Liver (tissue), 8 donors: ENCODE measurements at regions not wholly inside any gene's neighbourhood (a gene's known extent, or its start where the extent isn't known, plus 50 kb on each side); places are given as distances from the start of the nearest gene placed in this dataset.

ENCODE experiments used
- DNase-seq: peaks from one replicate; pipeline ENCODE4 v3.0.0-alpha.2; 2017; ENCODE audit warnings: low spot score
- H3K27ac ChIP-seq, 2 donors: one replicate each; pipeline ENCODE4 v1.7.0; 2013; ENCODE audit warnings: inconsistent platforms in 2 of 2, low read length in 2 of 2, control low read depth in 1 of 2, low read depth in 1 of 2, mild to moderate bottlenecking in 1 of 2
- H3K27me3 ChIP-seq, 4 donors: one replicate each; pipeline versions ENCODE4 v1.6.1 to v1.7.0; 2013; ENCODE audit warnings: low read length in 3 of 4, inconsistent platforms in 1 of 4, mild to moderate bottlenecking in 1 of 4, moderate library complexity in 1 of 4; ENCODE audit not compliant: control insufficient read depth in 4 of 4, insufficient read depth in 4 of 4
- H3K36me3 ChIP-seq, 4 donors: one replicate each; pipeline versions ENCODE4 v1.6.1 to v1.7.0; 2013; ENCODE audit warnings: low read length in 3 of 4, mild to moderate bottlenecking in 3 of 4, low read depth in 1 of 4, moderate library complexity in 1 of 4; ENCODE audit not compliant: control insufficient read depth in 4 of 4, insufficient read depth in 3 of 4
- H3K4me1 ChIP-seq, 4 donors: one replicate each; pipeline versions ENCODE4 v1.6.1 to v1.7.0; 2013; ENCODE audit warnings: low read length in 3 of 4, mild to moderate bottlenecking in 3 of 4, moderate library complexity in 1 of 4; ENCODE audit not compliant: control insufficient read depth in 4 of 4, insufficient read depth in 4 of 4
- H3K4me3 ChIP-seq, 3 donors: one replicate each; pipeline versions ENCODE4 v1.6.1 to v1.7.0; 2013; ENCODE audit warnings: low read length in 3 of 3, control low read depth in 1 of 3, low read depth in 1 of 3, mild to moderate bottlenecking in 1 of 3
- H3K9ac ChIP-seq, 2 donors: one replicate each; pipeline ENCODE4 v1.7.0; 2013; ENCODE audit warnings: low read length in 2 of 2, mild to moderate bottlenecking in 2 of 2, moderate library complexity in 2 of 2, control low read depth in 1 of 2, low read depth in 1 of 2
- H3K9me3 ChIP-seq, 4 donors: one replicate each; pipeline versions ENCODE4 v1.6.1 to v1.7.0; 2013; ENCODE audit warnings: low read length in 3 of 4; ENCODE audit not compliant: control insufficient read depth in 4 of 4
- EGR1 ChIP-seq, 2 donors: IDR thresholded peaks; 2 replicates each; pipeline ENCODE4 v1.6.1; 2016 to 2018; ENCODE audit warnings: antibody characterized with exemption in 2 of 2, low read depth in 2 of 2
- FOXA1 ChIP-seq: IDR thresholded peaks from 2 replicates; pipeline ENCODE4 v1.6.1; 2016; ENCODE audit warnings: antibody characterized with exemption
- FOXA2 ChIP-seq: IDR thresholded peaks from 2 replicates; pipeline ENCODE4 v1.6.1; 2016; ENCODE audit warnings: antibody characterized with exemption
- GABPA ChIP-seq, 2 donors: IDR thresholded peaks in 1 of 2; conservative IDR thresholded peaks in 1 of 2; 2 replicates each; pipeline ENCODE4 v1.6.1; 2016; ENCODE audit warnings: antibody characterized with exemption in 2 of 2, mild to moderate bottlenecking in 1 of 2, moderate library complexity in 1 of 2
- HNF4A ChIP-seq, 2 donors: conservative IDR thresholded peaks; 2 replicates each; pipeline ENCODE4 v1.6.1; 2016; ENCODE audit warnings: antibody characterized with exemption in 2 of 2, mild to moderate bottlenecking in 2 of 2
- HNF4G ChIP-seq: IDR thresholded peaks from 2 replicates; pipeline ENCODE4 v1.6.1; 2016; ENCODE audit warnings: antibody characterized with exemption
- JUND ChIP-seq, 2 donors: IDR thresholded peaks; 2 replicates each; pipeline ENCODE4 v1.6.1; 2016; ENCODE audit warnings: antibody characterized with exemption in 2 of 2
- MAX ChIP-seq: IDR thresholded peaks from 2 replicates; pipeline ENCODE4 v1.6.1; 2016; ENCODE audit warnings: antibody characterized with exemption
- NR2F2 ChIP-seq: IDR thresholded peaks from 2 replicates; pipeline ENCODE4 v1.6.1; 2016; ENCODE audit warnings: antibody characterized with exemption
- RAD21 ChIP-seq, 2 donors: IDR thresholded peaks; 2 replicates each; pipeline ENCODE4 v1.6.1; 2016; ENCODE audit warnings: antibody characterized with exemption in 2 of 2, mild to moderate bottlenecking in 2 of 2
- RXRA ChIP-seq, 2 donors: IDR thresholded peaks; 2 replicates each; pipeline ENCODE4 v1.6.1; 2017 to 2018; ENCODE audit warnings: antibody characterized with exemption in 2 of 2, mild to moderate bottlenecking in 1 of 2
- SP1 ChIP-seq: IDR thresholded peaks from 2 replicates; pipeline ENCODE4 v1.6.1; 2018; ENCODE audit warnings: antibody characterized with exemption, mild to moderate bottlenecking
- TAF1 ChIP-seq: conservative IDR thresholded peaks from 2 replicates; pipeline ENCODE4 v1.6.1; 2016; ENCODE audit warnings: antibody characterized with exemption, mild to moderate bottlenecking
- YY1 ChIP-seq: IDR thresholded peaks from 2 replicates; pipeline ENCODE4 v1.6.1; 2016; ENCODE audit warnings: antibody characterized with exemption, mild to moderate bottlenecking
- ZBTB33 ChIP-seq: IDR thresholded peaks from 2 replicates; pipeline ENCODE4 v1.6.1; 2016; ENCODE audit warnings: antibody characterized with exemption
- WGBS: extraction: QIAGEN DNeasy Blood & Tissue Kit; methylation state at CpG from one replicate; pipeline ENCODE4 v1.1.7; 2013; 5-methylcytosine and 5-hydroxymethylcytosine counted together
- TF ChIP-seq, protein P1 (sequence below): IDR thresholded peaks from 2 replicates; pipeline ENCODE4 v1.6.1; 2016; ENCODE audit warnings: antibody characterized with exemption, mild to moderate bottlenecking
- TF ChIP-seq, protein P2 (sequence below): IDR thresholded peaks from 2 replicates; pipeline ENCODE4 v1.6.1; 2016; ENCODE audit warnings: antibody characterized with exemption
- TF ChIP-seq, protein P3 (sequence below): fragments of 150-350 bp; IDR thresholded peaks from 2 replicates; pipeline ENCODE4 v1.5.1; 2017; ENCODE audit warnings: improper control_type of control experiment, low read depth, low read length; ENCODE audit not compliant: missing input control
- donor health status: healthy.
- donor health status: healthy.
- donor health status: healthy.
- donor health status: healthy.
- donor health status: healthy.

DNA sequence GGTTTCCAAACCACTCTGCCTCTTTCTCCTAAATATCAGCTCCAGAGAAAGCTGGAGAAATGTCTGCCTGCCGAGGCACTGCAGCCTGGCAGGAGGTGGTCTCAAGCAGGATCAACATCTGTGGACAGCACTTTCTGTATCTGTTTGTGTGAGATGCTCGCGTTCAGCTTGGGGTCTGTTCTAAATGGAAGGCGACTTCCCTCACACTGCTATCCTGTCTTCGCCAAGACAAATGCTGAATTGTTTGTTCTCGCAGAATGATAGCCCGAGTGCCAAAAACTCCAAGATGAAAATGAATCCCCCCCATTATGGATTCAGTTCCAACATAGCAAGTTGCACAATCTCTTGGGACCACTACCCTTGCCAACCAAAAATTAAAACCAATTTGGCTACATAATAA, 72.2 kb upstream of the PALS2 start:
- 74% methylated on average over 7 of the region's 7 CpGs for WGBS
- no peak for TF ChIP-seq NR2F2
- TF ChIP-seq FOXA2, result no peak
- TF ChIP-seq, protein P1, sequence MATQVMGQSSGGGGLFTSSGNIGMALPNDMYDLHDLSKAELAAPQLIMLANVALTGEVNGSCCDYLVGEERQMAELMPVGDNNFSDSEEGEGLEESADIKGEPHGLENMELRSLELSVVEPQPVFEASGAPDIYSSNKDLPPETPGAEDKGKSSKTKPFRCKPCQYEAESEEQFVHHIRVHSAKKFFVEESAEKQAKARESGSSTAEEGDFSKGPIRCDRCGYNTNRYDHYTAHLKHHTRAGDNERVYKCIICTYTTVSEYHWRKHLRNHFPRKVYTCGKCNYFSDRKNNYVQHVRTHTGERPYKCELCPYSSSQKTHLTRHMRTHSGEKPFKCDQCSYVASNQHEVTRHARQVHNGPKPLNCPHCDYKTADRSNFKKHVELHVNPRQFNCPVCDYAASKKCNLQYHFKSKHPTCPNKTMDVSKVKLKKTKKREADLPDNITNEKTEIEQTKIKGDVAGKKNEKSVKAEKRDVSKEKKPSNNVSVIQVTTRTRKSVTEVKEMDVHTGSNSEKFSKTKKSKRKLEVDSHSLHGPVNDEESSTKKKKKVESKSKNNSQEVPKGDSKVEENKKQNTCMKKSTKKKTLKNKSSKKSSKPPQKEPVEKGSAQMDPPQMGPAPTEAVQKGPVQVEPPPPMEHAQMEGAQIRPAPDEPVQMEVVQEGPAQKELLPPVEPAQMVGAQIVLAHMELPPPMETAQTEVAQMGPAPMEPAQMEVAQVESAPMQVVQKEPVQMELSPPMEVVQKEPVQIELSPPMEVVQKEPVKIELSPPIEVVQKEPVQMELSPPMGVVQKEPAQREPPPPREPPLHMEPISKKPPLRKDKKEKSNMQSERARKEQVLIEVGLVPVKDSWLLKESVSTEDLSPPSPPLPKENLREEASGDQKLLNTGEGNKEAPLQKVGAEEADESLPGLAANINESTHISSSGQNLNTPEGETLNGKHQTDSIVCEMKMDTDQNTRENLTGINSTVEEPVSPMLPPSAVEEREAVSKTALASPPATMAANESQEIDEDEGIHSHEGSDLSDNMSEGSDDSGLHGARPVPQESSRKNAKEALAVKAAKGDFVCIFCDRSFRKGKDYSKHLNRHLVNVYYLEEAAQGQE, result no peak
- no peak for TF ChIP-seq SP1
- no peak for TF ChIP-seq TAF1
- TF ChIP-seq RAD21 (IDR thresholded peaks at IDR 0.05), result no peak
- no peak for TF ChIP-seq JUND (IDR thresholded peaks at IDR 0.05)
- no peak for TF ChIP-seq FOXA1
- TF ChIP-seq, protein P2, sequence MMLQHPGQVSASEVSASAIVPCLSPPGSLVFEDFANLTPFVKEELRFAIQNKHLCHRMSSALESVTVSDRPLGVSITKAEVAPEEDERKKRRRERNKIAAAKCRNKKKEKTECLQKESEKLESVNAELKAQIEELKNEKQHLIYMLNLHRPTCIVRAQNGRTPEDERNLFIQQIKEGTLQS, result no peak

GRCh38 chr7:24501443-24502134, 71.7 kb upstream of the PALS2 start:
- 91% methylated on average over 1 of the region's 1 CpG for WGBS
- no peak for TF ChIP-seq RXRA (IDR thresholded peaks at IDR 0.05)
- no peak for TF ChIP-seq MAX
- TF ChIP-seq, protein P2, result no peak
- TF ChIP-seq SP1, result no peak
- TF ChIP-seq JUND (IDR thresholded peaks at IDR 0.05), result no peak
- TF ChIP-seq FOXA1, result no peak
- no peak for TF ChIP-seq NR2F2
- no peak for TF ChIP-seq RAD21 (IDR thresholded peaks at IDR 0.05)
- TF ChIP-seq, protein P1, result no peak
- TF ChIP-seq HNF4A (conservative IDR thresholded peaks at IDR 0.05), result no peak
- TF ChIP-seq TAF1, result no peak
- TF ChIP-seq HNF4G, result no peak
- TF ChIP-seq, protein P3, sequence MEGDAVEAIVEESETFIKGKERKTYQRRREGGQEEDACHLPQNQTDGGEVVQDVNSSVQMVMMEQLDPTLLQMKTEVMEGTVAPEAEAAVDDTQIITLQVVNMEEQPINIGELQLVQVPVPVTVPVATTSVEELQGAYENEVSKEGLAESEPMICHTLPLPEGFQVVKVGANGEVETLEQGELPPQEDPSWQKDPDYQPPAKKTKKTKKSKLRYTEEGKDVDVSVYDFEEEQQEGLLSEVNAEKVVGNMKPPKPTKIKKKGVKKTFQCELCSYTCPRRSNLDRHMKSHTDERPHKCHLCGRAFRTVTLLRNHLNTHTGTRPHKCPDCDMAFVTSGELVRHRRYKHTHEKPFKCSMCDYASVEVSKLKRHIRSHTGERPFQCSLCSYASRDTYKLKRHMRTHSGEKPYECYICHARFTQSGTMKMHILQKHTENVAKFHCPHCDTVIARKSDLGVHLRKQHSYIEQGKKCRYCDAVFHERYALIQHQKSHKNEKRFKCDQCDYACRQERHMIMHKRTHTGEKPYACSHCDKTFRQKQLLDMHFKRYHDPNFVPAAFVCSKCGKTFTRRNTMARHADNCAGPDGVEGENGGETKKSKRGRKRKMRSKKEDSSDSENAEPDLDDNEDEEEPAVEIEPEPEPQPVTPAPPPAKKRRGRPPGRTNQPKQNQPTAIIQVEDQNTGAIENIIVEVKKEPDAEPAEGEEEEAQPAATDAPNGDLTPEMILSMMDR, result no peak
- TF ChIP-seq GABPA (IDR thresholded peaks at IDR 0.05 in 1 of 2, conservative IDR thresholded peaks at IDR 0.05 in 1 of 2), result no peak
- no peak for TF ChIP-seq YY1
- no peak for TF ChIP-seq EGR1 (IDR thresholded peaks at IDR 0.05; ENCODE audit: low read depth in 2 of 2)
- no peak for TF ChIP-seq ZBTB33
- no peak for TF ChIP-seq FOXA2
- Histone ChIP-seq H3K4me3 (no peak overlapping the region), H3K27me3 (no peaks in the 10 kb centered on the region), H3K9ac (no peak overlapping the region), H3K36me3 (no peaks in the 10 kb centered on the region), H3K9me3 (no peaks in the 10 kb centered on the region), H3K27ac (no peak overlapping the region), H3K4me1 (no peaks in the 10 kb centered on the region)
- no peak for DNase-seq

More for the DNA sequence above, 72.2 kb upstream of the PALS2 start:
- Histone ChIP-seq H3K4me3 (no peak overlapping the region), H3K27me3 (no peaks in the 10 kb centered on the region), H3K9me3 (no peaks in the 10 kb centered on the region), H3K9ac (no peak overlapping the region), H3K27ac (no peak overlapping the region), H3K36me3 (no peaks in the 10 kb centered on the region), H3K4me1 (no peaks in the 10 kb centered on the region)
- DNase-seq, result no peak
